KMS-11 (cell line): ENCODE measurements at regions not wholly inside any gene's neighbourhood (a gene's known extent, or its start where the extent isn't known, plus 50 kb on each side); places are given as distances from the start of the nearest gene placed in this dataset.
"Not testable (repeated sequence)": the region's sequence is repeated elsewhere in the genome, so short reads cannot be mapped to it uniquely, and the experiment has no call there.

Experiments used
- H2AFZ ChIP-seq: fragments of 200-600 bp; sonication (generic); 2 replicates; pipeline ENCODE4 v1.6.1; 2016; ENCODE audit warnings: antibody characterized with exemption, mixed run types, low read depth
- H3K27ac ChIP-seq: fragments of 200-600 bp; sonication (generic); 2 replicates; pipeline ENCODE4 v1.6.1; 2016; ENCODE audit warnings: mild to moderate bottlenecking, mixed run types
- H3K27me3 ChIP-seq: fragments of 200-600 bp; sonication (generic); 2 replicates; pipeline ENCODE4 v1.6.1; 2017; ENCODE audit warnings: mild to moderate bottlenecking, low read depth, mixed run types, moderate library complexity; ENCODE audit not compliant: insufficient read depth
- H3K36me3 ChIP-seq: fragments of 200-600 bp; sonication (generic); 2 replicates; pipeline ENCODE4 v1.6.1; 2017; ENCODE audit warnings: mild to moderate bottlenecking, mixed run types; ENCODE audit not compliant: insufficient read depth
- H3K4me1 ChIP-seq: fragments of 200-600 bp; sonication (generic); 2 replicates; pipeline ENCODE4 v1.6.1; 2016; ENCODE audit warnings: mild to moderate bottlenecking, low read depth, mixed run types; ENCODE audit not compliant: poor library complexity, severe bottlenecking
- H3K4me2 ChIP-seq: fragments of 200-600 bp; sonication (generic); 2 replicates; pipeline ENCODE4 v1.7.0; 2016; ENCODE audit warnings: mild to moderate bottlenecking, mixed run types
- H3K4me3 ChIP-seq: fragments of 200-600 bp; sonication (generic); IDR thresholded peaks from 2 replicates; pipeline ENCODE4 v1.6.1; 2017; ENCODE audit warnings: low read depth, low read length, mixed read lengths; ENCODE audit not compliant: insufficient read depth
- H3K79me2 ChIP-seq: fragments of 200-600 bp; sonication (generic); 2 replicates; pipeline ENCODE4 v1.6.1; 2016; ENCODE audit warnings: low read depth, mixed run types; ENCODE audit not compliant: insufficient read depth
- H3K9ac ChIP-seq: fragments of 200-600 bp; sonication (generic); 2 replicates; pipeline ENCODE4 v1.6.1; 2016; ENCODE audit warnings: mild to moderate bottlenecking, mixed run types
- H4K20me1 ChIP-seq: fragments of 200-600 bp; sonication (generic); 2 replicates; pipeline ENCODE4 v1.6.1; 2016; ENCODE audit warnings: mild to moderate bottlenecking, mixed run types; ENCODE audit not compliant: insufficient read depth
- TF ChIP-seq, protein P1 (sequence below): fragments of 200-600 bp; sonication (generic); conservative IDR thresholded peaks from 2 replicates; pipeline ENCODE4 v1.6.1; 2017; ENCODE audit warnings: low read depth, mild to moderate bottlenecking, antibody characterized with exemption, low read length, moderate library complexity, mixed read lengths

DNA sequence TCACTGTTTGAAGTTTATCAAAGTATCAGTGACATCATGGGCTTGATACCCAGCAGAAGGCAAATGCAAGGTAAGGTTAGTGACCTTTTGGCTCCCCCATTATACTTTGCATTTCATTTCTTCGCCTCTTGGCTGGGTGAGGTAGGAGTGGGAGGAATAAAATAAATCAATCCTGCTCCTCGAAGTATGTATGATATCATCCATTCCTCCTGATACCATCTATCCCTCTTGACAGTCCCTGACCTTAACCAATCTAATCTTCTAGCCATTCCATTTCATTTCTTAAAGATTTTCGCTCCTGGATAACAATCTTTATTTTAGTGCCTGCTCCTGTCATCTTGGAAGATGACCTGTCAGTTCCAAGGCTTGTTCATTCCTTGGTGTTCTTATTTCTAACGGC lies 1083.3 kb downstream of the NXPH1 start:
- Histone ChIP-seq H3K9ac (no peak overlapping the region), H3K36me3 (no peaks in the 10 kb centered on the region), H3K4me3 (no peak overlapping the region), H3K4me2 (no peak overlapping the region), H2AFZ (no peak overlapping the region), H3K79me2 (no peaks in the 10 kb centered on the region), H3K4me1 (no peaks in the 10 kb centered on the region), H3K27me3 (no peaks in the 10 kb centered on the region), H4K20me1 (no peaks in the 10 kb centered on the region), H3K27ac (no peak overlapping the region)
- TF ChIP-seq, protein P1, sequence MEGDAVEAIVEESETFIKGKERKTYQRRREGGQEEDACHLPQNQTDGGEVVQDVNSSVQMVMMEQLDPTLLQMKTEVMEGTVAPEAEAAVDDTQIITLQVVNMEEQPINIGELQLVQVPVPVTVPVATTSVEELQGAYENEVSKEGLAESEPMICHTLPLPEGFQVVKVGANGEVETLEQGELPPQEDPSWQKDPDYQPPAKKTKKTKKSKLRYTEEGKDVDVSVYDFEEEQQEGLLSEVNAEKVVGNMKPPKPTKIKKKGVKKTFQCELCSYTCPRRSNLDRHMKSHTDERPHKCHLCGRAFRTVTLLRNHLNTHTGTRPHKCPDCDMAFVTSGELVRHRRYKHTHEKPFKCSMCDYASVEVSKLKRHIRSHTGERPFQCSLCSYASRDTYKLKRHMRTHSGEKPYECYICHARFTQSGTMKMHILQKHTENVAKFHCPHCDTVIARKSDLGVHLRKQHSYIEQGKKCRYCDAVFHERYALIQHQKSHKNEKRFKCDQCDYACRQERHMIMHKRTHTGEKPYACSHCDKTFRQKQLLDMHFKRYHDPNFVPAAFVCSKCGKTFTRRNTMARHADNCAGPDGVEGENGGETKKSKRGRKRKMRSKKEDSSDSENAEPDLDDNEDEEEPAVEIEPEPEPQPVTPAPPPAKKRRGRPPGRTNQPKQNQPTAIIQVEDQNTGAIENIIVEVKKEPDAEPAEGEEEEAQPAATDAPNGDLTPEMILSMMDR = no peak

GRCh38 chr7:9523579-9523978 lies 1090.2 kb downstream of the NXPH1 start:
- no peaks in the 10 kb centered on the region for H3K27me3 ChIP-seq
- no peaks in the 10 kb centered on the region for H3K4me1 ChIP-seq
- no peaks in the 10 kb centered on the region for H3K79me2 ChIP-seq
- TF ChIP-seq, protein P1 = no peak
- H3K4me2 ChIP-seq = no peak overlapping the region
- H2AFZ ChIP-seq = no peak overlapping the region
- H3K9ac ChIP-seq = no peak overlapping the region
- no peak overlapping the region for H3K27ac ChIP-seq
- H4K20me1 ChIP-seq = no peaks in the 10 kb centered on the region
- no peak overlapping the region for H3K4me3 ChIP-seq
- H3K36me3 ChIP-seq = no peaks in the 10 kb centered on the region

GRCh38 chr7:9552431-9552830 lies 1119.0 kb downstream of the NXPH1 start:
- H3K4me1 ChIP-seq, H3K36me3 ChIP-seq, H3K27ac ChIP-seq, H3K27me3 ChIP-seq, H3K4me3 ChIP-seq, H3K4me2 ChIP-seq, H4K20me1 ChIP-seq, H3K79me2 ChIP-seq, H2AFZ ChIP-seq, H3K9ac ChIP-seq: not testable (repeated sequence)

DNA sequence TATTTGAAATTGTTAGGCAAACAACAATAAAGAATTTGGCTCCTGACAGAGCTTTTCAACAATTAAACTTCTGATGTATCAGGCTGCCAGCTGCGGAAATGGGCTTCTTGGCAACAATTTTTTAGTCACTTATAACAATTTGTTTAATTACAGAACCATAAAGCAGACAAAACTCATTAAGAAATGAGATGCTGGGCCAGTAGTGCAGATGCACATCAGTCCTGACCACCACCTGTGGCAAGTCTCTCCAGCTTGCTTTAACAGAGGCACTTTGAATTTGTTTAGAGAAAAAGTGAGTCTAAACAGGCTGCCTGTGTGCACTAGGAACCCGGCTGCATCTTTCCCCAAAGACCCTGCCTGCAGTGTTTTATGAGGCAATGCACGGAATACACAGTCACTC lies 1124.4 kb downstream of the NXPH1 start:
- H3K27me3 ChIP-seq = no peaks in the 10 kb centered on the region
- H3K4me1 ChIP-seq = no peaks in the 10 kb centered on the region
- H3K9ac ChIP-seq = no peak overlapping the region
- H3K4me3 ChIP-seq = no peak overlapping the region
- TF ChIP-seq, protein P1 = no peak
- no peak overlapping the region for H3K27ac ChIP-seq
- no peak overlapping the region for H3K4me2 ChIP-seq
- H3K79me2 ChIP-seq = no peaks in the 10 kb centered on the region
- no peaks in the 10 kb centered on the region for H4K20me1 ChIP-seq
- no peaks in the 10 kb centered on the region; the same call in 1 of the 2 replicates for H3K36me3 ChIP-seq
- H2AFZ ChIP-seq = no peak overlapping the region

DNA sequence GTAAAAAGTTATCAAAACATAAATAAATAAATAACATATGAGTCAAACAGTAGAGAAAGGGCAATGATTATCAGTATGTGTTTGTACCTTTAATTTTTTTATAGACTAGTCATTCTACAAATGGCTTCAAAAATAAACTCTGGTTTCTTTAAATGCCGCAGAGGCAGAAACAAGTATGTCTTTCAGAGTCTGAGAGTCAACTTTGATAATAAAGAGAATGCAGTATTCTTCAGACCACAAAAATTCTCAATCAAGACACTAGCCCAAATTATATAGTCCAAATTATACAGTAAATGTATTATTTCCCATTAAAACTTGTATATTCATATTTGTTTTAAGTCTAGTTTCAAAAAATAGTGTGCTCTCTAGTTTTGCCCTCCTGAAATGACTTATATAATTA lies 1142.3 kb downstream of the NXPH1 start:
- H3K36me3 ChIP-seq = no peaks in the 10 kb centered on the region
- no peaks in the 10 kb centered on the region for H3K79me2 ChIP-seq
- no peaks in the 10 kb centered on the region for H3K27me3 ChIP-seq
- no peak overlapping the region for H2AFZ ChIP-seq
- TF ChIP-seq, protein P1 = no peak
- H4K20me1 ChIP-seq = no peaks in the 10 kb centered on the region
- no peak overlapping the region for H3K4me3 ChIP-seq
- no peak overlapping the region for H3K27ac ChIP-seq
- no peak overlapping the region for H3K9ac ChIP-seq
- no peaks in the 10 kb centered on the region for H3K4me1 ChIP-seq
- no peak overlapping the region for H3K4me2 ChIP-seq
